Vagina (tissue), 2 donors: ENCODE measurements at regions not wholly inside any gene's neighbourhood (a gene's known extent, or its start where the extent isn't known, plus 50 kb on each side); places are given as distances from the start of the nearest gene placed in this dataset.

Source experiments
- CTCF ChIP-seq, 3 experiments: fragments of 450-650 bp in 2 of 3; fragments of 200-600 bp in 1 of 3; sonication (generic) in 1 of 3; IDR thresholded peaks; one replicate each; pipeline ENCODE4 v1.5.1; 2017 to 2019; ENCODE audit warnings: antibody characterized with exemption in 3 of 3, mild to moderate bottlenecking in 2 of 3, moderate library complexity in 2 of 3
- POLR2A ChIP-seq, 2 donors: fragments of 450-650 bp; IDR thresholded peaks; one replicate each; pipeline ENCODE4 v1.6.1; 2017; ENCODE audit warnings: antibody characterized with exemption in 2 of 2, mild to moderate bottlenecking in 2 of 2, moderate library complexity in 2 of 2

GRCh38 chr4:106677213-106677612 is 308.6 kb upstream of the GIMD1 start:
- TF ChIP-seq CTCF (IDR thresholded peaks at IDR 0.05) (no peak), POLR2A (IDR thresholded peaks at IDR 0.05) (no peak)
